ENCODE measurements at regions not wholly inside any gene's neighbourhood (a gene's known extent, or its start where the extent isn't known, plus 50 kb on each side); places are given as distances from the start of the nearest gene placed in this dataset.

DNA sequence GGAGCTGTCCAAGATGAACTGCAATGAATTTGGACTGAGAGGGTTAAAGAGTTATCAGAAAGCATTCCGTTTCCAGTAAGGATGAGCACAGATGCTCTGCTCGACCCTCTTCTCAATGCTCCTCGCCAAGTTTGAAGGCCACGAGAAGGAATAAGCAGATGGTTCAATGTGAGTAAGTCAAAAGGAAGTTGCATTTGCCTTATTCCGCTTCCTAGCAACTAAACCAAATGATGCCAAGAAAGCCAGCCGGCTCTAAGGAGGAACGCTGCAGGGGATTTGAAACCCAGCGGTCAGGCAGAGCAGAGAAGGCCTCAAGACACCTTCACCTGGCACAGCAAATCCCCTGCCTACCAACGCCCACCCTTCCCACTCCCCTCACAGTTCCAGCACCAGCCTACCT is 52.1 kb upstream of the CNEP1R1 start:
- no peak overlapping the region for H3K4me3 ChIP-seq
- peaks cover 0 to 9% (median 5%) of the 10 kb centered on the region in 9 donors for H3K4me1 ChIP-seq
- H3K36me3 ChIP-seq: no peaks in the 10 kb centered on the region
- H3K27me3 ChIP-seq: peaks cover 0 to 26% (median 18%) of the 10 kb centered on the region in 7 donors
- intact Hi-C loops (cut with DNase I): no loop called here
- TF ChIP-seq, protein P1, sequence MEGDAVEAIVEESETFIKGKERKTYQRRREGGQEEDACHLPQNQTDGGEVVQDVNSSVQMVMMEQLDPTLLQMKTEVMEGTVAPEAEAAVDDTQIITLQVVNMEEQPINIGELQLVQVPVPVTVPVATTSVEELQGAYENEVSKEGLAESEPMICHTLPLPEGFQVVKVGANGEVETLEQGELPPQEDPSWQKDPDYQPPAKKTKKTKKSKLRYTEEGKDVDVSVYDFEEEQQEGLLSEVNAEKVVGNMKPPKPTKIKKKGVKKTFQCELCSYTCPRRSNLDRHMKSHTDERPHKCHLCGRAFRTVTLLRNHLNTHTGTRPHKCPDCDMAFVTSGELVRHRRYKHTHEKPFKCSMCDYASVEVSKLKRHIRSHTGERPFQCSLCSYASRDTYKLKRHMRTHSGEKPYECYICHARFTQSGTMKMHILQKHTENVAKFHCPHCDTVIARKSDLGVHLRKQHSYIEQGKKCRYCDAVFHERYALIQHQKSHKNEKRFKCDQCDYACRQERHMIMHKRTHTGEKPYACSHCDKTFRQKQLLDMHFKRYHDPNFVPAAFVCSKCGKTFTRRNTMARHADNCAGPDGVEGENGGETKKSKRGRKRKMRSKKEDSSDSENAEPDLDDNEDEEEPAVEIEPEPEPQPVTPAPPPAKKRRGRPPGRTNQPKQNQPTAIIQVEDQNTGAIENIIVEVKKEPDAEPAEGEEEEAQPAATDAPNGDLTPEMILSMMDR (IDR thresholded peaks at IDR 0.05): no peak
- no peak overlapping the region for H3K27ac ChIP-seq
- H3K9me3 ChIP-seq: peaks cover 0 to 10% (median 0%) of the 10 kb centered on the region in 11 donors
- ATAC-seq (no peak), DNase-seq (no peak)
- 59 to 60% methylated on average over 9 of the region's 9 CpGs for WGBS, 2 donors

Measured in heart right ventricle (tissue), 16 donors.